Gastroesophageal sphincter (tissue), 4 donors: ENCODE measurements at regions not wholly inside any gene's neighbourhood (a gene's known extent, or its start where the extent isn't known, plus 50 kb on each side); places are given as distances from the start of the nearest gene placed in this dataset.

Experiments
- ATAC-seq: fragments of 150-250 bp; one replicate; pipeline ENCODE4 v1.9.1; 2016; ENCODE audit warnings: mild to moderate bottlenecking, moderate library complexity
- H3K27ac ChIP-seq, 4 donors: fragments of 200-600 bp; sonication (generic) in 3 of 4; 1 replicate in 3 of 4; 2 replicates in 1 of 4; pipeline ENCODE4 v1.5.1; 2016 to 2019
- H3K27me3 ChIP-seq: fragments of 200-600 bp; sonication (generic); one replicate; pipeline ENCODE4 v1.5.1; 2019
- H3K36me3 ChIP-seq, 2 donors: fragments of 200-600 bp; sonication (generic); one replicate each; pipeline ENCODE4 v1.5.1; 2019; ENCODE audit warnings: control low read depth in 1 of 2
- H3K4me1 ChIP-seq, 3 donors: fragments of 200-600 bp; sonication (generic); 1 replicate in 2 of 3; 2 replicates in 1 of 3; pipeline ENCODE4 v1.5.1; 2016 to 2019; ENCODE audit warnings: control low read depth in 2 of 3
- H3K4me3 ChIP-seq, 2 donors: fragments of 200-600 bp; sonication (generic); one replicate each; pipeline ENCODE4 v1.5.1; 2019; ENCODE audit warnings: mild to moderate bottlenecking in 1 of 2, moderate library complexity in 1 of 2
- H3K9me3 ChIP-seq, 3 donors: fragments of 200-600 bp; sonication (generic); one replicate each; pipeline ENCODE4 v1.5.1; 2017 to 2019; ENCODE audit warnings: control low read depth in 2 of 3
- EP300 ChIP-seq: sonication (generic); formaldehyde crosslinking; IDR thresholded peaks from one replicate; pipeline ENCODE4 v1.6.1; 2017; ENCODE audit warnings: antibody characterized with exemption, mild to moderate bottlenecking
- POLR2A ChIP-seq, 2 donors: fragments of 450-650 bp; IDR thresholded peaks; one replicate each; pipeline ENCODE4 v1.6.1; 2017; ENCODE audit warnings: antibody characterized with exemption in 2 of 2, mild to moderate bottlenecking in 2 of 2, moderate library complexity in 1 of 2
- POLR2AphosphoS5 ChIP-seq: sonication (generic); formaldehyde crosslinking; IDR thresholded peaks from one replicate; pipeline ENCODE4 v1.6.1; 2017; ENCODE audit warnings: antibody characterized with exemption
- WGBS, 2 donors: methylation state at CpG; one replicate each; pipeline ENCODE4 v1.1.5; 2018; ENCODE audit warnings: low coverage in 1 of 2; 5-methylcytosine and 5-hydroxymethylcytosine counted together
- TF ChIP-seq, protein P1 (sequence below), 4 experiments: fragments of 200-600 bp in 2 of 4; fragments of 450-650 bp in 2 of 4; sonication (generic) in 1 of 4; IDR thresholded peaks; one replicate each; pipeline ENCODE4 v1.5.1; 2017 to 2019; ENCODE audit warnings: antibody characterized with exemption in 4 of 4, mild to moderate bottlenecking in 2 of 4, moderate library complexity in 2 of 4

DNA sequence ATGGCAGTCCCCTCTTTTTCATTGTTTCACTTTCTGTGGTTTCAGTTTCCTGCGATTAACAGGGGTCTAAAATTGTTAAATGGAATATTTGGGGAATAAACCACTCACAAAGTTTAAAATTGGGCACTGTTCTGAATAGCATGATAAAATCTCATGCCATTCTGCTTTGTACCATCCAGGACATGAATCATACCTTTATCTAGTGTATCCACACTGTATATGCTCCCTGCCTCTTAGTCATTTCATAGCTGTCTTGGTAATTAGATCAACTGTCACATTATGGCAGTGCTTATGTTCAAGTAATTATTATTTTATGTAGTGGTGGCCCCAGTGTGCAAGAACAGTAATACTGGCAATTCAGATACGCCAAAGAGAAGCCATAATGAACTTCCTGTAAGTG is 734.5 kb downstream of the ZPLD1 start:
- Histone ChIP-seq H3K27me3 (no peaks in the 10 kb centered on the region), H3K4me3 (no peak overlapping the region), H3K9me3 (no peaks in the 10 kb centered on the region), H3K27ac (no peak overlapping the region), H3K4me1 (no peaks in the 10 kb centered on the region), H3K36me3 (no peaks in the 10 kb centered on the region)
- TF ChIP-seq POLR2AphosphoS5 (no peak), EP300 (no peak), POLR2A (IDR thresholded peaks at IDR 0.05) (no peak)
- TF ChIP-seq, protein P1, sequence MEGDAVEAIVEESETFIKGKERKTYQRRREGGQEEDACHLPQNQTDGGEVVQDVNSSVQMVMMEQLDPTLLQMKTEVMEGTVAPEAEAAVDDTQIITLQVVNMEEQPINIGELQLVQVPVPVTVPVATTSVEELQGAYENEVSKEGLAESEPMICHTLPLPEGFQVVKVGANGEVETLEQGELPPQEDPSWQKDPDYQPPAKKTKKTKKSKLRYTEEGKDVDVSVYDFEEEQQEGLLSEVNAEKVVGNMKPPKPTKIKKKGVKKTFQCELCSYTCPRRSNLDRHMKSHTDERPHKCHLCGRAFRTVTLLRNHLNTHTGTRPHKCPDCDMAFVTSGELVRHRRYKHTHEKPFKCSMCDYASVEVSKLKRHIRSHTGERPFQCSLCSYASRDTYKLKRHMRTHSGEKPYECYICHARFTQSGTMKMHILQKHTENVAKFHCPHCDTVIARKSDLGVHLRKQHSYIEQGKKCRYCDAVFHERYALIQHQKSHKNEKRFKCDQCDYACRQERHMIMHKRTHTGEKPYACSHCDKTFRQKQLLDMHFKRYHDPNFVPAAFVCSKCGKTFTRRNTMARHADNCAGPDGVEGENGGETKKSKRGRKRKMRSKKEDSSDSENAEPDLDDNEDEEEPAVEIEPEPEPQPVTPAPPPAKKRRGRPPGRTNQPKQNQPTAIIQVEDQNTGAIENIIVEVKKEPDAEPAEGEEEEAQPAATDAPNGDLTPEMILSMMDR (IDR thresholded peaks at IDR 0.05) = no peak
- no peak for ATAC-seq
- WGBS, 2 donors = 88 to 90% methylated on average over 2 of the region's 2 CpGs

DNA sequence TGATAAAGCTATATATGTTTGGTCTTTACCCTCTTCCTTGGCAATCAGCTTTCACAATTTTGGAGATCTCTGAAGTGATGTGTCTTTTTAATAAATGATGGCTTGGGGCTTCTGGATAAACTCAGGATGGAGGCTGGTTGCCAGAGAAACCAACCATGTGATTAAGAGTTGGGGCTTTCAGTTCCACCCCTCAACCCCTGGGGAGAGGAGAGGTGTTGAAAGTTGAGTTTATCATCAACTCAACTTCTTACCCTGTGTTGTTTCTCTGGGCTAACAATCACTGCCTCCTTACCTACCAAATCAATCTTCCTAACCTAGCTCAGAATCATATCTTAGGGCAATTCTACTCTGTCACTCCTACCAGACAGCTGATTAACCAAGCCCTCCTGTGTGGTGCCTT is 735.8 kb downstream of the ZPLD1 start:
- no peaks in the 10 kb centered on the region for H3K27me3 ChIP-seq
- no peak overlapping the region for H3K27ac ChIP-seq
- TF ChIP-seq POLR2AphosphoS5 (no peak), POLR2A (IDR thresholded peaks at IDR 0.05) (no peak), EP300 (no peak)
- TF ChIP-seq, protein P1 (IDR thresholded peaks at IDR 0.05) = no peak
- H3K9me3 ChIP-seq = no peaks in the 10 kb centered on the region
- H3K36me3 ChIP-seq = no peaks in the 10 kb centered on the region
- ATAC-seq = no peak
- no peak overlapping the region for H3K4me3 ChIP-seq
- no peaks in the 10 kb centered on the region for H3K4me1 ChIP-seq

DNA sequence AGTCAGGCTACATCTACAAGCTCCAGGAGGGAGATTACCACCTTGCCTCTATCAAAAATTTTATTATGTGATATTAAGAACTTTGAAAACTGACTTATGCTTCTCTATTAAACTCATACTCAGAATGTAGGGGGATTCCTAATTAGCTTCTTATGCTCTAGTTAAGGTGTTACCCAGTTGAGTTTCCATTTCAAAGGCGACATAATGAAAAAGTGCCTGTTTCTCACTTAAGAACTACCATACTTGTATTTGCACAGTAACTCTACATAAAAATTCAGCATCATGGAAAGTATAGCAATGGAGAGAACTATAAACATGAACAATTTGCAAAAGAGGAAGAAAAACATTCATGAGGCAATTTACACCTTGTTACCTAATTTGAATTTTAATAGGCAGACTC is 739.1 kb downstream of the ZPLD1 start:
- WGBS, 2 donors = 100% methylated on average over 1 of the region's 1 CpG; no CpG with 5 or more reads in 1 of the 2 donors
- Histone ChIP-seq H3K27ac (no peak overlapping the region), H3K4me3 (no peak overlapping the region), H3K27me3 (no peaks in the 10 kb centered on the region), H3K36me3 (no peaks in the 10 kb centered on the region), H3K4me1 (no peaks in the 10 kb centered on the region), H3K9me3 (no peaks in the 10 kb centered on the region)
- no peak for ATAC-seq
- TF ChIP-seq, protein P1 (IDR thresholded peaks at IDR 0.05) = no peak
- no peak for TF ChIP-seq POLR2AphosphoS5
- no peak for TF ChIP-seq POLR2A (IDR thresholded peaks at IDR 0.05)
- no peak for TF ChIP-seq EP300

DNA sequence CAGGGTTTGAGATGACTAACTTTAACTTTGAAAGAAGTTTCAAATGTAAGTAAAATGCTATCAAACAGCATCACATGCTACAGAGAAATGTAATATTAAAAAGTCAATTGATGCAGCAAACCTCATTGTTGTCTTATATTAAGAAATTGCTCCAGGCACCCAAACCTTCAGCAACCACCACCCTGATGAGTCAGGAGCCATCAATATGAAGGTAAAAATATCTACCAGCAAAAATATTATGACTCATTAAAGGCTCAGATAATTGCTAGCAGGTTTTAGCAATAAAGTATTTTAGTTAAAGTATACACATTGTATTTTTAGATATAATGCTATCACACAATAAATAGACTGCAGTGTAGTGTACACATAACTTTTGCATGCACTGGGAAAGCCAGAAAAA is 746.3 kb downstream of the ZPLD1 start:
- no peaks in the 10 kb centered on the region for H3K9me3 ChIP-seq
- no peak overlapping the region for H3K4me3 ChIP-seq
- no peaks in the 10 kb centered on the region for H3K36me3 ChIP-seq
- H3K4me1 ChIP-seq = no peaks in the 10 kb centered on the region
- no peak for ATAC-seq
- no peak for TF ChIP-seq POLR2A (IDR thresholded peaks at IDR 0.05)
- no peak for TF ChIP-seq POLR2AphosphoS5
- TF ChIP-seq EP300 = no peak
- TF ChIP-seq, protein P1 (IDR thresholded peaks at IDR 0.05) = no peak
- no peak overlapping the region for H3K27ac ChIP-seq
- no peaks in the 10 kb centered on the region for H3K27me3 ChIP-seq

DNA sequence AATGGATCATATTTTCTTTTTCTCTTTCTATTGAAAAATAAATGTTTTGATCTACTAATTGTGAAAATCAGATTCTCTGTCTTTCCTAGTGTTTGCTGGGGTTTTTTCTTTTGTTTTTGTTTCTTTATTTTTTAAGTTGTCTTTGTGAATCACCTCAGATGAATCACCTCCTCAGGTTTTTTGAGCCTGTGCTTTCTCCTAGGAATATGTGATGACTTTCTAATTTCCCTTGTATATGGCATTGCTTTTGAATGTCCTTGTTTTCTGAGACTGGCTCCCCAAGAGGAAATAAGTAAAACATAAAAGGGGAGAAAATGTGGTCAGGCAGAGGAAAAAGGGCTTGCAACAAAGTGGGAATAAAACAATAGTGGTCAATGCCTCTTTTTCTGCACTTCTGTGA is 750.0 kb downstream of the ZPLD1 start:
- Histone ChIP-seq H3K4me3 (no peak overlapping the region), H3K36me3 (no peaks in the 10 kb centered on the region), H3K27me3 (no peaks in the 10 kb centered on the region), H3K9me3 (no peaks in the 10 kb centered on the region), H3K27ac (no peak overlapping the region), H3K4me1 (no peaks in the 10 kb centered on the region)
- no peak for TF ChIP-seq EP300
- no peak for TF ChIP-seq POLR2AphosphoS5
- TF ChIP-seq POLR2A (IDR thresholded peaks at IDR 0.05) = no peak
- TF ChIP-seq, protein P1 (IDR thresholded peaks at IDR 0.05) = no peak
- no peak for ATAC-seq
